Neural progenitor cell (in vitro differentiated cells): ENCODE measurements at regions not wholly inside any gene's neighbourhood (a gene's known extent, or its start where the extent isn't known, plus 50 kb on each side); places are given as distances from the start of the nearest gene placed in this dataset.

Experiments used
- EZH2 ChIP-seq: fragments of 200-600 bp; sonication (generic); IDR thresholded peaks from 2 replicates; pipeline ENCODE4 v1.6.1; 2017; ENCODE audit warnings: antibody characterized with exemption, mild to moderate bottlenecking, moderate library complexity
- EZH2phosphoT487 ChIP-seq: fragments of 200-600 bp; sonication (generic); IDR thresholded peaks from 2 replicates; pipeline ENCODE4 v1.6.1; 2017; ENCODE audit warnings: antibody characterized with exemption
- TF ChIP-seq, protein P1 (sequence below): fragments of 200-600 bp; sonication (generic); IDR thresholded peaks from 2 replicates; pipeline ENCODE4 v1.5.1; 2017; ENCODE audit warnings: antibody characterized with exemption, mild to moderate bottlenecking

DNA sequence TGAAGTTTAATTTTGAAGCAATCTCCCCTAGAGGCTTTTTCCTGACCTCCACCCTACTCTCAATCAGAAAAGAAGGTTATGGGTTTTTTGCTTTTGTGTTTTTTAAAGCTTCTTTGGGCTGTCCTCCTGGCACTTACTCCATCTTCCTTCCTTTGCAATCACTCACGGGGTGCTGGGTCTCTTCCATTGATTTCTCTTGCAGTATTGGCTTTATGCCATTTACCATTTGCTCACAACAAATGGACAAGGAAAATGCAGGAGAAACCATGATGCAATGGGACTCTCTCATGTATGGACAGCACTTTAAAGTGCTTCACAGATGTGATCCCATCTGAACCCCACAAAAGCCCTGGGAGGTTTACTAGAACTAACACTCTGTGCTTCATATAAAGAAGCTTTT lies 57.5 kb downstream of the SST start:
- TF ChIP-seq EZH2phosphoT487 = no peak
- TF ChIP-seq, protein P1, sequence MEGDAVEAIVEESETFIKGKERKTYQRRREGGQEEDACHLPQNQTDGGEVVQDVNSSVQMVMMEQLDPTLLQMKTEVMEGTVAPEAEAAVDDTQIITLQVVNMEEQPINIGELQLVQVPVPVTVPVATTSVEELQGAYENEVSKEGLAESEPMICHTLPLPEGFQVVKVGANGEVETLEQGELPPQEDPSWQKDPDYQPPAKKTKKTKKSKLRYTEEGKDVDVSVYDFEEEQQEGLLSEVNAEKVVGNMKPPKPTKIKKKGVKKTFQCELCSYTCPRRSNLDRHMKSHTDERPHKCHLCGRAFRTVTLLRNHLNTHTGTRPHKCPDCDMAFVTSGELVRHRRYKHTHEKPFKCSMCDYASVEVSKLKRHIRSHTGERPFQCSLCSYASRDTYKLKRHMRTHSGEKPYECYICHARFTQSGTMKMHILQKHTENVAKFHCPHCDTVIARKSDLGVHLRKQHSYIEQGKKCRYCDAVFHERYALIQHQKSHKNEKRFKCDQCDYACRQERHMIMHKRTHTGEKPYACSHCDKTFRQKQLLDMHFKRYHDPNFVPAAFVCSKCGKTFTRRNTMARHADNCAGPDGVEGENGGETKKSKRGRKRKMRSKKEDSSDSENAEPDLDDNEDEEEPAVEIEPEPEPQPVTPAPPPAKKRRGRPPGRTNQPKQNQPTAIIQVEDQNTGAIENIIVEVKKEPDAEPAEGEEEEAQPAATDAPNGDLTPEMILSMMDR = no peak
- TF ChIP-seq EZH2 = no peak
